ENCODE measurements at regions not wholly inside any gene's neighbourhood (a gene's known extent, or its start where the extent isn't known, plus 50 kb on each side); places are given as distances from the start of the nearest gene placed in this dataset.
A peak's percentile ranks its signal among the peaks of the same experiment; 100 is the strongest.

GRCh38 chr14:31944256-31945073 lies 132.6 kb upstream of the ARHGAP5 start:
- no peak overlapping the region for H3K4me2 ChIP-seq (ENCODE audit: low read length)
- no peaks in the 10 kb centered on the region for H3K9me3 ChIP-seq (replicated peaks; ENCODE audit: low read length)
- no peak overlapping the region for H3K9ac ChIP-seq (ENCODE audit: low read depth, low read length)

GRCh38 chr14:31945074-31945613 lies 132.0 kb upstream of the ARHGAP5 start:
- Histone ChIP-seq H3K4me1 (ENCODE audit: control insufficient read depth, insufficient read depth, low read length) (peaks cover 8% of the 10 kb centered on the region), H3K4me3 (ENCODE audit: low read length) (no peak overlapping the region), H3K4me2 (ENCODE audit: low read length) (no peak overlapping the region), H3K9me3 (replicated peaks; ENCODE audit: low read length) (no peaks in the 10 kb centered on the region), H3K9ac (ENCODE audit: low read depth, low read length) (no peak overlapping the region), H3K36me3 (ENCODE audit: insufficient read depth, low read length) (no peaks in the 10 kb centered on the region), H3K27me3 (ENCODE audit: control insufficient read depth, insufficient read depth, low read length) (no peaks in the 10 kb centered on the region)

More at GRCh38 chr14:31944256-31945073, 132.6 kb upstream of the ARHGAP5 start:
- no peaks in the 10 kb centered on the region for H3K36me3 ChIP-seq (ENCODE audit: insufficient read depth, low read length)
- H3K4me3 ChIP-seq (ENCODE audit: low read length): no peak overlapping the region
- H3K4me1 ChIP-seq (ENCODE audit: control insufficient read depth, insufficient read depth, low read length): peaks cover 1% of the 10 kb centered on the region
- H3K27me3 ChIP-seq (ENCODE audit: control insufficient read depth, insufficient read depth, low read length): no peaks in the 10 kb centered on the region

DNA sequence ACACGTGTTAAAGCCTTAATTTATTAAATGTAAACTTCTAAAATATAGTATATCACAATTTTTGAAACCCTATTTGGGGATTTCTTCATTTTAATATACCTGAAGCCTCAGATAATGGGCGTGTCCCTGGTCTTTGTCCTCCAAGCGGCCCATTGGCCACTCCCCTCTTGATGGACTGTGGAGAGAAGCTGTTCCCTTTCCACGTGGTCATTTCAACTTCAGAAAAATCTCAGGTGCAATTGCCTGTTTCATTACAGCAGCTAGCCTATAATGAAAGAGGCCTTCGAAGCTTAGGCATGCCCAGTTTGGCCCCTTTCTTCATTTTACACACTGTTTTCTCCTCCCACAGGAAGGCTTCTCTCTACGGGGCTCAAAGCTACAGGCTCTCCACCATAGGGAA lies 131.4 kb upstream of the ARHGAP5 start:
- H3K4me1 ChIP-seq (ENCODE audit: control insufficient read depth, insufficient read depth, low read length): peaks cover 9% of the 10 kb centered on the region
- no peaks in the 10 kb centered on the region for H3K36me3 ChIP-seq (ENCODE audit: insufficient read depth, low read length)

GRCh38 chr14:31947076-31947475 lies 130.0 kb upstream of the ARHGAP5 start:
- Histone ChIP-seq H3K9me3 (replicated peaks; ENCODE audit: low read length) (no peaks in the 10 kb centered on the region), H3K4me1 (ENCODE audit: control insufficient read depth, insufficient read depth, low read length) (peaks cover 12% of the 10 kb centered on the region), H3K4me3 (ENCODE audit: low read length) (no peak overlapping the region), H3K9ac (ENCODE audit: low read depth, low read length) (no peak overlapping the region), H3K27me3 (ENCODE audit: control insufficient read depth, insufficient read depth, low read length) (no peaks in the 10 kb centered on the region), H3K36me3 (ENCODE audit: insufficient read depth, low read length) (no peaks in the 10 kb centered on the region), H3K4me2 (ENCODE audit: low read length) (no peak overlapping the region)

More for the DNA sequence above, 131.4 kb upstream of the ARHGAP5 start:
- Histone ChIP-seq H3K9me3 (replicated peaks; ENCODE audit: low read length) (no peaks in the 10 kb centered on the region), H3K27me3 (ENCODE audit: control insufficient read depth, insufficient read depth, low read length) (no peaks in the 10 kb centered on the region), H3K4me2 (ENCODE audit: low read length) (no peak overlapping the region), H3K4me3 (ENCODE audit: low read length) (no peak overlapping the region), H3K9ac (ENCODE audit: low read depth, low read length) (no peak overlapping the region)

DNA sequence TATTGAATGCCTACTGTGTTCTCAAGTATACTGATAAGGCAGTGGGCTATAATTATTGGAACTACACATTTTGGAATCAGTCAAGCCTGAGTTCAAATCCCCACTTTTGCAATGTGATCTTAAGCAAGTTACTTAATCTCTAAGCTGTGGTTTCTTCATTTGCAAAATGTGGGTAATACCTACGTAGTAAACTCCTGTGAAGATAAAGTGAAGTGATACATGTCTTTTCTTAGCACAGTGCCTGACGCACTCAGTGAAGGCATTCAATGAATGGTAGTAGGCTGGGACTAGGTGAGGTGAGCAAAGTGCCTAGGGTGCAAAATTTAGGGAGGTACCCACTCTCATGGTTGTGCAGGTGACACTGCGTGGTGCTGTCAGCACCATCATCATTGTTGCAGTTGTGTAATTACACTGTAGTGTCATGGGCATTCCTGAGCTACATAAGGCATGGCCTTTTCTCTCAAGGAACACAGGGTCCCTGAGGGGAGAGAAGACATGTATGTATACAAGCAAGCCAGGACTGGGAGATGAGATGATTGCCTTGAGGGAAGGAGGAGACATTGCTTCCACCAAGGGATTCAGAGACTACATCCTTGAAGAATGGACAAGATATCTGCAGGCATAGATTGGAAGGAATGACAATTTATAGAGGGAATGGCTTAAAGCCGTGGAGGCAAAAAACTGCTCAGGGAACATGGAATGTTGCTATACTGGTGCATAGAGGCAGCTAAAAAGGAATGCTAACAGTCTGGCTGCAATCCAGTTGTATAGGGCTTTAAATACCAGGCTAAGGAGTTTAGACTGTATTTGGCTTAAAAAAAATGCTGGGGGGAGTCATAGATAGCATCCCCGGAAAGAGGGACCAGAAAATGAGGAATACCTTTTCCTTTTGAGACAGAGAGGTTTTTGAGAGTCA lies 129.2 kb upstream of the ARHGAP5 start:
- Histone ChIP-seq H3K9me3 (replicated peaks; ENCODE audit: low read length) (no peaks in the 10 kb centered on the region), H3K4me1 (ENCODE audit: control insufficient read depth, insufficient read depth, low read length) (peaks cover 12% of the 10 kb centered on the region), H3K4me3 (ENCODE audit: low read length) (no peak overlapping the region), H3K9ac (ENCODE audit: low read depth, low read length) (no peak overlapping the region), H3K4me2 (ENCODE audit: low read length) (no peak overlapping the region), H3K36me3 (ENCODE audit: insufficient read depth, low read length) (no peaks in the 10 kb centered on the region), H3K27me3 (ENCODE audit: control insufficient read depth, insufficient read depth, low read length) (no peaks in the 10 kb centered on the region)

GRCh38 chr14:31949709-31950108 lies 127.4 kb upstream of the ARHGAP5 start:
- H3K36me3 ChIP-seq (ENCODE audit: insufficient read depth, low read length): no peaks in the 10 kb centered on the region
- no peak overlapping the region for H3K4me2 ChIP-seq (ENCODE audit: low read length)
- H3K4me3 ChIP-seq (ENCODE audit: low read length): no peak overlapping the region
- peaks cover 12% of the 10 kb centered on the region for H3K4me1 ChIP-seq (ENCODE audit: control insufficient read depth, insufficient read depth, low read length)
- H3K27me3 ChIP-seq (ENCODE audit: control insufficient read depth, insufficient read depth, low read length): no peaks in the 10 kb centered on the region
- H3K9me3 ChIP-seq (replicated peaks; ENCODE audit: low read length): no peaks in the 10 kb centered on the region
- H3K9ac ChIP-seq (ENCODE audit: low read depth, low read length): no peak overlapping the region

DNA sequence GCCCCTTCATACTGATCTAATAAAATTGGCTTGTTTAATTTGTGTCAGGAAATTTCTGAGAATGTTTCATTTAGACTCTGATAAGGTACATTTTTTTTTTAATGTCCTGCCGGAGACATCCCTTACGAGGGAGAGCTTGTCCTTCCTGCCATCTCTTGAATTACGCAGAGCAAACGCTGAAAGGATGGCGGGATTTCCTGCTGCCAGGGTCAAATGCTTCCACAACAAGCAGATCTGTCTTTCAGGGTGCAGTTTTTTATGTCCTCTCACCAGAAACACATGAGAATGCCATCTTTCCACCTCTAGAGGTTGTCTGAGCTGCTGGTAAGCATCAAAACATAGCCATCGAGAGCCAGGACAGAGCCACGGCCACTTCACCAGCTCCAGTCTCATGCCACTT lies 126.8 kb upstream of the ARHGAP5 start:
- H3K36me3 ChIP-seq (ENCODE audit: insufficient read depth, low read length): no peaks in the 10 kb centered on the region
- peak overlapping the region; percentile 15 for H3K4me2 ChIP-seq (ENCODE audit: low read length)
- H3K9ac ChIP-seq (ENCODE audit: low read depth, low read length): no peak overlapping the region
- H3K4me3 ChIP-seq (ENCODE audit: low read length): no peak overlapping the region
- no peaks in the 10 kb centered on the region for H3K9me3 ChIP-seq (replicated peaks; ENCODE audit: low read length)
- H3K4me1 ChIP-seq (ENCODE audit: control insufficient read depth, insufficient read depth, low read length): peaks cover 12% of the 10 kb centered on the region
- no peaks in the 10 kb centered on the region for H3K27me3 ChIP-seq (ENCODE audit: control insufficient read depth, insufficient read depth, low read length)

GRCh38 chr14:31950764-31951637 lies 126.1 kb upstream of the ARHGAP5 start:
- H3K4me1 ChIP-seq (ENCODE audit: control insufficient read depth, insufficient read depth, low read length): peaks cover 12% of the 10 kb centered on the region
- no peaks in the 10 kb centered on the region for H3K9me3 ChIP-seq (replicated peaks; ENCODE audit: low read length)
- no peaks in the 10 kb centered on the region for H3K27me3 ChIP-seq (ENCODE audit: control insufficient read depth, insufficient read depth, low read length)
- H3K9ac ChIP-seq (ENCODE audit: low read depth, low read length): no peak overlapping the region
- peak overlapping the region; percentile 15 for H3K4me2 ChIP-seq (ENCODE audit: low read length)
- H3K4me3 ChIP-seq (ENCODE audit: low read length): no peak overlapping the region
- H3K36me3 ChIP-seq (ENCODE audit: insufficient read depth, low read length): no peaks in the 10 kb centered on the region

- Histone ChIP-seq H3K4me2 (ENCODE audit: low read length) (no peak overlapping the region), H3K4me1 (ENCODE audit: control insufficient read depth, insufficient read depth, low read length) (peaks cover 12% of the 10 kb centered on the region), H3K9me3 (replicated peaks; ENCODE audit: low read length) (no peaks in the 10 kb centered on the region), H3K36me3 (ENCODE audit: insufficient read depth, low read length) (no peaks in the 10 kb centered on the region), H3K27me3 (ENCODE audit: control insufficient read depth, insufficient read depth, low read length) (no peaks in the 10 kb centered on the region), H3K9ac (ENCODE audit: low read depth, low read length) (no peak overlapping the region), H3K4me3 (ENCODE audit: low read length) (no peak overlapping the region)
Observed at GRCh38 chr14:31951638-31951964, 125.5 kb upstream of the ARHGAP5 start.

- H3K27me3 ChIP-seq (ENCODE audit: control insufficient read depth, insufficient read depth, low read length): no peaks in the 10 kb centered on the region
- peaks cover 12% of the 10 kb centered on the region for H3K4me1 ChIP-seq (ENCODE audit: control insufficient read depth, insufficient read depth, low read length)
- no peak overlapping the region for H3K4me3 ChIP-seq (ENCODE audit: low read length)
- H3K36me3 ChIP-seq (ENCODE audit: insufficient read depth, low read length): no peaks in the 10 kb centered on the region
- H3K9ac ChIP-seq (ENCODE audit: low read depth, low read length): no peak overlapping the region
- H3K4me2 ChIP-seq (ENCODE audit: low read length): no peak overlapping the region
- H3K9me3 ChIP-seq (replicated peaks; ENCODE audit: low read length): no peaks in the 10 kb centered on the region
Observed at GRCh38 chr14:31952573-31952972, 124.5 kb upstream of the ARHGAP5 start.

- Histone ChIP-seq H3K9ac (ENCODE audit: low read depth, low read length) (no peak overlapping the region), H3K27me3 (ENCODE audit: control insufficient read depth, insufficient read depth, low read length) (no peaks in the 10 kb centered on the region), H3K4me2 (ENCODE audit: low read length) (no peak overlapping the region), H3K4me1 (ENCODE audit: control insufficient read depth, insufficient read depth, low read length) (peaks cover 12% of the 10 kb centered on the region), H3K9me3 (replicated peaks; ENCODE audit: low read length) (no peaks in the 10 kb centered on the region), H3K36me3 (ENCODE audit: insufficient read depth, low read length) (no peaks in the 10 kb centered on the region), H3K4me3 (ENCODE audit: low read length) (no peak overlapping the region)
Observed at GRCh38 chr14:31953210-31953609, 123.9 kb upstream of the ARHGAP5 start.

Data from skeletal muscle satellite cell (primary cell).